Adrenal gland (tissue), 5 donors: ENCODE measurements at regions not wholly inside any gene's neighbourhood (a gene's known extent, or its start where the extent isn't known, plus 50 kb on each side); places are given as distances from the start of the nearest gene placed in this dataset.

Source experiments
- POLR2A ChIP-seq, 2 donors: fragments of 450-650 bp; IDR thresholded peaks; one replicate each; pipeline ENCODE4 v1.6.1; 2017; ENCODE audit warnings: antibody characterized with exemption in 2 of 2, mild to moderate bottlenecking in 2 of 2, moderate library complexity in 1 of 2
- TF ChIP-seq, protein P1 (sequence below), 6 experiments: fragments of 450-650 bp in 4 of 6; fragments of 200-600 bp in 2 of 6; sonication (generic) in 1 of 6; IDR thresholded peaks; 1 replicate in 5 of 6; 2 replicates in 1 of 6; pipeline versions ENCODE4 v1.5.1 to v1.8.0; 2016 to 2021; ENCODE audit warnings: antibody characterized with exemption in 6 of 6, mild to moderate bottlenecking in 2 of 6, moderate library complexity in 1 of 6
- donor health status: DM: no; HTN: no; CAD: no.

DNA sequence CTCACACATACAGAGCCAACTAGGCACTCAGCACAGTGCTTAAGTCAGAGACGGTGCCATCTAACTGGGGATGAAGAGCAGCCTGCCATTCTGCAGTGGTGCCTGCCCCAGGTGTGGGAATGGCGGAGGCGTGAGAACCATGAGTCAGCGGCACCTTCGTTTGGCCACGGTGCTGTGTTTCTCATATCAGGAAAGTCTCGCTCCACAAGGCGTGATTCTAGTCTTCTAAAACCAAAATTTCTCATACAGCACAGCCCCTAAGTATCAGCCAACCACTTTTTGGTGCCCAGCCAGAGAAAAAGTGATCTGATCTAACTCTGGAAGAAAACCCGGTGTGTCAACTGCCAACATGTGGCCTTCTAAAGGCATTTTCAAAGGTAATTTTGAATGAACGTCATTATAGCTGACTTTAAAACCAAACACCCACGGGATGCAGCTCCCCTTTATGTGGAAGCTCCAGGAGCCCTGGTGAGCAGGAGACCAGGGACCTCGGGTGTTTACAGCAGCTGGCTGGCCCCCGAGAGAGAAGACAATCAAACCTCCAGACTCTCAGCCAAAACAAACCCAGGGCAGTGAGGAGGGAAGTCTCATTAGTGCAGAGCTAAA is 54.6 kb downstream of the ABCC12 start:
- TF ChIP-seq, protein P1, sequence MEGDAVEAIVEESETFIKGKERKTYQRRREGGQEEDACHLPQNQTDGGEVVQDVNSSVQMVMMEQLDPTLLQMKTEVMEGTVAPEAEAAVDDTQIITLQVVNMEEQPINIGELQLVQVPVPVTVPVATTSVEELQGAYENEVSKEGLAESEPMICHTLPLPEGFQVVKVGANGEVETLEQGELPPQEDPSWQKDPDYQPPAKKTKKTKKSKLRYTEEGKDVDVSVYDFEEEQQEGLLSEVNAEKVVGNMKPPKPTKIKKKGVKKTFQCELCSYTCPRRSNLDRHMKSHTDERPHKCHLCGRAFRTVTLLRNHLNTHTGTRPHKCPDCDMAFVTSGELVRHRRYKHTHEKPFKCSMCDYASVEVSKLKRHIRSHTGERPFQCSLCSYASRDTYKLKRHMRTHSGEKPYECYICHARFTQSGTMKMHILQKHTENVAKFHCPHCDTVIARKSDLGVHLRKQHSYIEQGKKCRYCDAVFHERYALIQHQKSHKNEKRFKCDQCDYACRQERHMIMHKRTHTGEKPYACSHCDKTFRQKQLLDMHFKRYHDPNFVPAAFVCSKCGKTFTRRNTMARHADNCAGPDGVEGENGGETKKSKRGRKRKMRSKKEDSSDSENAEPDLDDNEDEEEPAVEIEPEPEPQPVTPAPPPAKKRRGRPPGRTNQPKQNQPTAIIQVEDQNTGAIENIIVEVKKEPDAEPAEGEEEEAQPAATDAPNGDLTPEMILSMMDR (IDR thresholded peaks at IDR 0.05): no peak
- no peak for TF ChIP-seq POLR2A (IDR thresholded peaks at IDR 0.05)
